K562 (cell line): ENCODE measurements at regions not wholly inside any gene's neighbourhood (a gene's known extent, or its start where the extent isn't known, plus 50 kb on each side); places are given as distances from the start of the nearest gene placed in this dataset.

Experiments
- ATAC-seq: fragments of 200-7000 bp; cut with Tn5 transposase; 3 replicates; pipeline ENCODE4 v1.9.1; 2020; ENCODE audit warnings: moderate library complexity
- BruUV-seq: library from RNA; stranded (reverse); fragments of 400-500 nt; replicated peaks from 2 replicates; lab custom pipeline; 2021; lab: Mats Ljungman, UMichigan
- CTCF ChIA-PET: fragments of 300-600 bp; formaldehyde crosslinking; extraction: SDS; loops from one replicate; lab custom pipeline; 2021; ENCODE audit warnings: low intra/inter-chr PET ratio; lab: Yijun Ruan, JAX
- POLR2A ChIA-PET: fragments of 300-600, 350-650 bp; sonication (Branson Sonifier 250); formaldehyde crosslinking; extraction: SDS; loops from one replicate; lab custom pipeline; 2021; ENCODE audit warnings: antibody characterized with exemption, inconsistent platforms; lab: Yijun Ruan, JAX
- DNase-seq, 4 experiments: peaks; one replicate each; pipeline versions ENCODE4 v3.0.0 to v3.0.0-alpha.2; 2011 to 2018; ENCODE audit warnings: low spot score in 3 of 4, mixed read lengths in 3 of 4; ENCODE audit errors: extremely low read depth in 1 of 4
- FAIRE-seq: peaks from 2 replicates; lab custom pipeline; 2011; peaks lifted over from hg19 to GRCh38; lab: Jason Lieb, UNC
- H2AFZ ChIP-seq: 2 replicates; pipeline ENCODE4 v1.6.0; 2011; ENCODE audit warnings: low read depth, low read length, control low read depth, inconsistent platforms
- H3K27ac ChIP-seq: fragments of 200-600 bp; 3 replicates; pipeline ENCODE4 v1.8.0; 2011; ENCODE audit warnings: low read depth, mild to moderate bottlenecking, control low read depth, inconsistent platforms, low read length, moderate library complexity, mixed read lengths; ENCODE audit errors: extremely low read depth
- H3K27me3 ChIP-seq, 2 experiments: fragments of 300-600 bp in 1 of 2; 2 replicates in 1 of 2; 3 replicates in 1 of 2; pipeline versions ENCODE4 v1.6.0 to v1.8.0; 2011; ENCODE audit warnings: inconsistent platforms in 2 of 2, low read length in 2 of 2, mild to moderate bottlenecking in 1 of 2, mixed read lengths in 1 of 2, moderate library complexity in 1 of 2; ENCODE audit not compliant: control insufficient read depth in 2 of 2, insufficient read depth in 2 of 2
- H3K36me3 ChIP-seq: fragments of 300-600 bp; 3 replicates; pipeline ENCODE4 v1.8.0; 2011; ENCODE audit warnings: mild to moderate bottlenecking, low read length, inconsistent platforms; ENCODE audit not compliant: control insufficient read depth, insufficient read depth
- H3K4me1 ChIP-seq, 2 experiments: fragments of 200-600 bp in 1 of 2; replicated peaks in 1 of 2; 2 replicates in 1 of 2; 3 replicates in 1 of 2; pipeline versions ENCODE4 v1.5.1 to v1.8.0; 2011; ENCODE audit warnings: inconsistent platforms in 2 of 2, low read length in 2 of 2, mild to moderate bottlenecking in 1 of 2, mixed read lengths in 1 of 2, moderate library complexity in 1 of 2; ENCODE audit not compliant: control insufficient read depth in 2 of 2, insufficient read depth in 2 of 2
- H3K4me2 ChIP-seq: 2 replicates; pipeline ENCODE4 v1.6.1; 2011; ENCODE audit warnings: low read length, control low read depth, inconsistent platforms, mixed read lengths; ENCODE audit not compliant: insufficient read depth
- H3K4me3 ChIP-seq: fragments of 200-600 bp; sonication (generic), shearing (Covaris generic); 2 replicates; pipeline ENCODE4 v1.5.1; 2016; ENCODE audit warnings: control low read depth, inconsistent platforms
- H3K79me2 ChIP-seq: fragments of 200-600 bp; 3 replicates; pipeline ENCODE4 v1.8.0; 2011; ENCODE audit warnings: low read length, inconsistent platforms; ENCODE audit not compliant: control insufficient read depth, insufficient read depth
- H3K9ac ChIP-seq, 2 experiments: 2 replicates each; pipeline versions ENCODE4 v1.6.0 to v1.6.1; 2011; ENCODE audit warnings: low read depth in 2 of 2, low read length in 2 of 2, control low read depth in 1 of 2, inconsistent platforms in 1 of 2, mild to moderate bottlenecking in 1 of 2, mixed read lengths in 1 of 2; ENCODE audit not compliant: insufficient read depth in 1 of 2
- H3K9me1 ChIP-seq: one replicate; pipeline ENCODE4 v1.6.0; 2011; ENCODE audit warnings: inconsistent platforms, mild to moderate bottlenecking, low read length, moderate library complexity; ENCODE audit not compliant: control insufficient read depth, insufficient read depth
- H3K9me3 ChIP-seq: replicated peaks from 2 replicates; pipeline ENCODE4 v1.5.1; 2011; ENCODE audit warnings: low read depth, low read length, inconsistent platforms; ENCODE audit not compliant: control insufficient read depth, insufficient read depth
- H4K20me1 ChIP-seq: replicated peaks from 2 replicates; pipeline ENCODE4 v1.6.1; 2011; ENCODE audit warnings: low read length, inconsistent platforms, mixed read lengths; ENCODE audit not compliant: control insufficient read depth, insufficient read depth
- C11orf30 ChIP-seq: fragments of 450-650 bp; IDR thresholded peaks from 2 replicates; pipeline ENCODE4 v1.6.1; 2016; ENCODE audit warnings: low read depth, mild to moderate bottlenecking
- CTCFL ChIP-seq: IDR thresholded peaks from 2 replicates; pipeline ENCODE4 v1.6.1; 2011; ENCODE audit warnings: borderline replicate concordance, low read depth, mild to moderate bottlenecking, moderate library complexity, low read length; ENCODE audit not compliant: insufficient read depth, poor library complexity, severe bottlenecking
- ESRRB ChIP-seq: fragments of 250-450 bp; sonication (Bioruptor Pico); IDR thresholded peaks from 2 replicates; pipeline ENCODE4 v1.5.0; 2020; ENCODE audit warnings: mild to moderate bottlenecking, moderate library complexity, borderline replicate concordance
- EZH2 ChIP-seq: IDR thresholded peaks from 2 replicates; pipeline ENCODE4 v1.6.1; 2012; ENCODE audit warnings: low read depth, mild to moderate bottlenecking, inconsistent platforms, low read length, borderline replicate concordance
- FOXJ3 ChIP-seq: sonication (generic); formaldehyde crosslinking; IDR thresholded peaks from 2 replicates; pipeline ENCODE4 v1.4.0; 2020; ENCODE audit warnings: mild to moderate bottlenecking, missing genetic modification reagents
- HDAC6 ChIP-seq: IDR thresholded peaks from 2 replicates; pipeline ENCODE4 v1.6.1; 2012; ENCODE audit warnings: low read depth, mild to moderate bottlenecking, control low read depth, inconsistent platforms, low read length, moderate library complexity
- HLTF ChIP-seq: fragments of 450-650 bp; IDR thresholded peaks from 2 replicates; pipeline ENCODE4 v1.6.1; 2016
- KDM4B ChIP-seq, 2 experiments: fragments of 450-650 bp in 1 of 2; sonication (generic) in 1 of 2; IDR thresholded peaks; 2 replicates each; pipeline ENCODE4 v1.6.1; 2016 to 2017; ENCODE audit warnings: borderline replicate concordance in 2 of 2, antibody characterized with exemption in 1 of 2, low read depth in 1 of 2, mild to moderate bottlenecking in 1 of 2
- MLX ChIP-seq, 2 experiments: fragments of 450-650 bp in 1 of 2; sonication (generic) in 1 of 2; formaldehyde crosslinking; conservative IDR thresholded peaks; 2 replicates each; pipeline versions ENCODE4 v1.4.0 to v1.8.1; 2020 to 2022; ENCODE audit warnings: mild to moderate bottlenecking in 1 of 2, missing genetic modification reagents in 1 of 2
- NFYB ChIP-seq: IDR thresholded peaks from 2 replicates; pipeline ENCODE4 v1.6.1; 2011; ENCODE audit warnings: mild to moderate bottlenecking, moderate library complexity; ENCODE audit not compliant: insufficient read length; ENCODE audit errors: extremely low read depth
- RAD21 ChIP-seq, 2 experiments: fragments of 250-450 bp in 1 of 2; fragments of 450-650 bp in 1 of 2; sonication (Bioruptor Pico) in 1 of 2; formaldehyde crosslinking in 1 of 2; IDR thresholded peaks in 1 of 2; conservative IDR thresholded peaks in 1 of 2; 2 replicates each; pipeline versions ENCODE4 v1.4.0 to v1.8.0; 2020 to 2022; ENCODE audit warnings: mild to moderate bottlenecking in 2 of 2, moderate library complexity in 1 of 2
- ZNF212 ChIP-seq: fragments of 450-650 bp; formaldehyde crosslinking; IDR thresholded peaks from 2 replicates; pipeline ENCODE4 v1.4.0; 2020; ENCODE audit warnings: mild to moderate bottlenecking
- ZNF444 ChIP-seq: fragments of 250-450 bp; sonication (Bioruptor Pico); IDR thresholded peaks from 2 replicates; pipeline ENCODE4 v1.4.0; 2020; ENCODE audit warnings: mild to moderate bottlenecking, moderate library complexity
- ZNF76 ChIP-seq: fragments of 250-450 bp; sonication (Bioruptor Pico); IDR thresholded peaks from 2 replicates; pipeline ENCODE4 v1.4.0; 2020; ENCODE audit warnings: mild to moderate bottlenecking, moderate library complexity, borderline replicate concordance
- WGBS: fragments of 100-300 bp; shearing (Covaris generic); methylation state at CpG from one replicate; pipeline ENCODE4 v1.1.6; 2016; ENCODE audit warnings: low coverage, mixed read lengths; ENCODE audit not compliant: insufficient coverage; ENCODE audit errors: missing lambda C conversion rate; 5-methylcytosine and 5-hydroxymethylcytosine counted together
- in situ Hi-C: fragments of 300-500 bp; cut with MboI; formaldehyde crosslinking; loops from 4 replicates; pipeline ENCODE4 v1.15.0; 2018; ENCODE audit warnings: inconsistent platforms, mixed read lengths
- intact Hi-C: fragments of 100-400 bp; cut with micrococcal nuclease; formaldehyde crosslinking; loops from 2 replicates; pipeline ENCODE4 v1.14.2; 2022
- TF ChIP-seq, protein P1 (sequence below): fragments of 250-450 bp; sonication (Bioruptor Pico); IDR thresholded peaks from 2 replicates; pipeline ENCODE4 v1.4.0; 2020; ENCODE audit warnings: mild to moderate bottlenecking, moderate library complexity

- in situ Hi-C loops (no loop called here), intact Hi-C loops (loop anchor here (1.0 kb wide), 2 partner anchors 90 to 805 kb away; no protein-coding TSS in a partner anchor)
- BruUV-seq: no TSS peak
- Histone ChIP-seq H3K4me3 (no peak overlapping the region), H3K79me2 (no peaks in the 10 kb centered on the region), H3K4me1 (peaks cover 12 to 15% of the 10 kb centered on the region in 2 experiments; a peak in 4 of 5 replicates), H3K9me3 (peaks cover 3% of the 10 kb centered on the region), H3K4me2 (no peak overlapping the region), H3K9me1 (peaks cover 5% of the 10 kb centered on the region), H3K36me3 (no peaks in the 10 kb centered on the region), H4K20me1 (no peaks in the 10 kb centered on the region), H2AFZ (peak overlapping the region; percentile 93), H3K27me3 (no peaks in the 10 kb centered on the region), H3K9ac (peak overlapping the region in 1 of 2 experiments; percentile 65; a peak in 2 of 4 replicates), H3K27ac (no peak overlapping the region)
- FAIRE-seq (peak; percentile 76), ATAC-seq (peak; percentile 96), DNase-seq (peak; percentile 76 to 87 (median 79))
- CTCF ChIA-PET: interaction anchor here (0.7 kb wide), 1 partner anchor 419 kb away, joined by 3 read pairs; no protein-coding TSS in a partner anchor
- POLR2A ChIA-PET: no interaction called here
- WGBS: 21% methylated on average over 8 of the region's 8 CpGs
- TF ChIP-seq HDAC6 (no peak), EZH2 (no peak), RAD21 (CRISPR knock-in tag; conservative IDR thresholded peaks at IDR 0.05 in 1 of 2, IDR thresholded peaks at IDR 0.05 in 1 of 2) (peak; percentile 69 to 93), FOXJ3 (CRISPR knock-in tag) (no peak), MLX (CRISPR knock-in tag; conservative IDR thresholded peaks at IDR 0.05) (no peak), ZNF212 (CRISPR knock-in tag) (no peak), ESRRB (CRISPR knock-in tag) (no peak), NFYB (no peak), KDM4B (IDR thresholded peaks at IDR 0.05; ENCODE audit: borderline replicate concordance in 2 of 2, low read depth in 1 of 2) (0 out of 4 replicates have a peak, but pooled peaks of 1 of the 2 experiments have one; percentile 52), ZNF76 (CRISPR knock-in tag) (no peak), C11orf30 (no peak), HLTF (no peak), ZNF444 (CRISPR knock-in tag) (no peak), CTCFL (peak; percentile 11)
- TF ChIP-seq, protein P1, sequence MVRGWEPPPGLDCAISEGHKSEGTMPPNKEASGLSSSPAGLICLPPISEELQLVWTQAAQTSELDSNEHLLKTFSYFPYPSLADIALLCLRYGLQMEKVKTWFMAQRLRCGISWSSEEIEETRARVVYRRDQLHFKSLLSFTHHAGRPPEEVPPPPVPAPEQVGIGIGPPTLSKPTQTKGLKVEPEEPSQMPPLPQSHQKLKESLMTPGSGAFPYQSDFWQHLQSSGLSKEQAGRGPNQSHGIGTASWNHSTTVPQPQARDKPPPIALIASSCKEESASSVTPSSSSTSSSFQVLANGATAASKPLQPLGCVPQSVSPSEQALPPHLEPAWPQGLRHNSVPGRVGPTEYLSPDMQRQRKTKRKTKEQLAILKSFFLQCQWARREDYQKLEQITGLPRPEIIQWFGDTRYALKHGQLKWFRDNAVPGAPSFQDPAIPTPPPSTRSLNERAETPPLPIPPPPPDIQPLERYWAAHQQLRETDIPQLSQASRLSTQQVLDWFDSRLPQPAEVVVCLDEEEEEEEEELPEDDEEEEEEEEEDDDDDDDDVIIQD (CRISPR knock-in tag): no peak
Observed at GRCh38 chr12:126874427-126875026, 1392.4 kb upstream of the TMEM132C start.
